GM23338 (cell line): ENCODE measurements at regions not wholly inside any gene's neighbourhood (a gene's known extent, or its start where the extent isn't known, plus 50 kb on each side); places are given as distances from the start of the nearest gene placed in this dataset.

Source experiments
- CTCF ChIP-seq, 2 experiments: fragments of 200-600 bp in 1 of 2; sonication (generic) in 1 of 2; conservative IDR thresholded peaks; 2 replicates each; pipeline versions ENCODE4 v1.5.1 to v1.6.1; 2016 to 2017; ENCODE audit warnings: antibody characterized with exemption in 2 of 2, low read depth in 2 of 2, mild to moderate bottlenecking in 2 of 2, moderate library complexity in 1 of 2
- ETS1 ChIP-seq: IDR thresholded peaks from 2 replicates; pipeline ENCODE4 v1.6.1; 2016; ENCODE audit warnings: antibody characterized with exemption
- EZH2 ChIP-seq: fragments of 200-600 bp; sonication (generic); IDR thresholded peaks from one replicate; pipeline ENCODE4 v1.8.0; 2017; ENCODE audit warnings: antibody characterized with exemption, mild to moderate bottlenecking, low read depth; ENCODE audit not compliant: unreplicated experiment
- EZH2phosphoT487 ChIP-seq: fragments of 200-600 bp; sonication (generic); IDR thresholded peaks from one replicate; pipeline ENCODE4 v1.8.1; 2018; ENCODE audit warnings: antibody characterized with exemption; ENCODE audit not compliant: unreplicated experiment
- JUNB ChIP-seq: IDR thresholded peaks from one replicate; pipeline ENCODE4 v1.6.1; 2016; ENCODE audit warnings: antibody characterized with exemption; ENCODE audit not compliant: unreplicated experiment
- NANOG ChIP-seq: IDR thresholded peaks from 2 replicates; pipeline ENCODE4 v1.6.1; 2016; ENCODE audit warnings: antibody characterized with exemption, borderline replicate concordance
- POLR2AphosphoS5 ChIP-seq: IDR thresholded peaks from 2 replicates; pipeline ENCODE4 v1.6.1; 2016; ENCODE audit warnings: antibody characterized with exemption, low read depth
- REST ChIP-seq: IDR thresholded peaks from one replicate; pipeline ENCODE4 v1.6.1; 2018; ENCODE audit warnings: antibody characterized with exemption; ENCODE audit not compliant: unreplicated experiment
- STAT1 ChIP-seq: IDR thresholded peaks from one replicate; pipeline ENCODE4 v1.6.1; 2016; ENCODE audit warnings: antibody characterized with exemption; ENCODE audit not compliant: unreplicated experiment
- ZNF331 ChIP-seq: fragments of 250-450 bp; sonication (Bioruptor Pico); IDR thresholded peaks from 2 replicates; pipeline ENCODE4 v1.5.0; 2020; ENCODE audit warnings: low read depth, mild to moderate bottlenecking, moderate library complexity
- ZNF462 ChIP-seq: fragments of 250-450 bp; sonication (Bioruptor Pico); IDR thresholded peaks from 2 replicates; pipeline ENCODE4 v1.5.0; 2020; ENCODE audit warnings: mild to moderate bottlenecking, moderate library complexity

GRCh38 chr2:47277987-47278386 lies 91.1 kb upstream of the EPCAM start (continued):
- TF ChIP-seq ZNF462 (CRISPR knock-in tag) (no peak), ETS1 (no peak), REST (no peak), STAT1 (no peak), POLR2AphosphoS5 (no peak), CTCF (conservative IDR thresholded peaks at IDR 0.05; ENCODE audit: low read depth in 2 of 2) (no peak), EZH2phosphoT487 (no peak), NANOG (no peak), EZH2 (no peak), JUNB (no peak), ZNF331 (CRISPR knock-in tag) (no peak)
